Fibroblast of skin of right biceps (primary cell): ENCODE measurements at regions not wholly inside any gene's neighbourhood (a gene's known extent, or its start where the extent isn't known, plus 50 kb on each side); places are given as distances from the start of the nearest gene placed in this dataset.
A peak's percentile ranks its signal among the peaks of the same experiment; 100 is the strongest.
"Not testable (repeated sequence)": the region's sequence is repeated elsewhere in the genome, so short reads cannot be mapped to it uniquely, and the experiment has no call there.

Experiments
- DNase-seq: peaks from one replicate; pipeline ENCODE4 v3.0.0-alpha.2; 2013

DNA sequence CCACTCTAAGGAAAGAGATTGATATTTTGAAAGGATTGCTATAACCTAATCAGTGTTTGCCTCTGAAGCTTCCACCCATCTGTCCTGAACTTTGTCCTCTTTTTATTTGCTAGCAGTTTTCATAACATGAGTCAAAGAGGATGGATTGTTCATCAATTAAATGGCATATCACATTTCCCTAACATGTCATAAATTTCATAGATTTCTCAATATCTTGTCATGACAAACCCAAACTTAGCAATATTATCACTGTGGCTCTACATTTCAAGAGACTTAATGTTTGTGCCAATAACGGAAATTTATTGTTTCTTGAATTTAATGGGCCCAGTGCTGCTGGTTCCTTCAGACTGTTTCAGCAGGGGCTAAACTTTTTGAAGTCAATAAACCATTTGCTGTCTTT is 330.3 kb downstream of the CAAP1 start:
- no peak for DNase-seq

DNA sequence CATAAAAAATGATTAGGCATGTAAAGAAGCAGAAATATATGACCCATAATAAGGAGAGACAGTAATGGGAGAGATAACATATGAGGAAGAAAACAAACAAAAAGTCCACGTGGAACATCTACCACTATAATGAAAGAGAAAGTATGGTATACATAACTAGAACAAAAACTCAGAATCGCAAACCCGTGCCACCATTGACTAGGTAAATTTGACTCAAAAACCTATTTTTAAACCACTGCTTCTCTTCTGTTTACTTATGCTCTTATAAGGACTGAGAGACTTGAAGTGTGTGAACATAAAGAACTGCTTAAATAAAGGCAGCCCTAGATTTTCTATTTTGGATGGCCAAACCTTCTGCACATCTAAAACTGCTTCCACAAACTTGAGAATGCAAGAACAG is 330.7 kb downstream of the CAAP1 start:
- DNase-seq = no peak

DNA sequence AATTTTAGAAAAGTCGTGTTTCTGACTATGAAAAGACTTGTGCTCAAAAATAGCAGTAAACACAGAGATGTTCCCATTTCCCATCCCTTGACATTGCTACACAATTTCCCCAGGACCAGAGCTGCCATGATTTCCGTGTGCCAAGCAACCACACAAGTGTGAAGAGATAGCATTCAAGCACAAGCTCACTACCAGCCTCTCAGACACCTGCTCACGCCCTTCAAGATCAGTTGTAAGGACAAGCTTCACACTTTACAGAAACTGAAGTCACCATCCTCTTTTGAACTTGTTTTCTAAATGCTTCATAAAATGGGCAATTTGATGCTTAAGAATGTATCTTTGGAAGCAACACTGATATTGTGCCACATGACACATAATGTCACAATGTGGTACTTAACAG is 333.1 kb downstream of the CAAP1 start:
- no peak for DNase-seq

DNA sequence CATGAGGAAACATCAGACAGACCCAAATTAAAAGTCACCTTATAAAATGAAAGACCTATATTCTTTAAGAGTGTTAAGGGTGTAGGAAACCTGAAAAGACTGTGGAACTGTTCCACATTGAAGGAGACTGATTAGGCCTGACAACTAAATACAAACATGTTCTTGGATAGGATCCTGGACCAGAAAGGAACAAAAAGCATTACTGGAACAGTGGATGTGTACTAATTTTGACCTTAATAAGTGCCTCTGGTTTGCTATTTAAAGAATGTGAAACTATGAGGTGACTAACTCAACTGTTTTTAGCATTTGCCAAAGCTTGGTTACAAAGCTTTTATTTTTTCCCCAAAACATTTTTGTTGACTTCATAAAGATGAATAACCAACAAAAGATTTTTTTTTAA is 340.6 kb downstream of the CAAP1 start:
- DNase-seq = no peak

DNA sequence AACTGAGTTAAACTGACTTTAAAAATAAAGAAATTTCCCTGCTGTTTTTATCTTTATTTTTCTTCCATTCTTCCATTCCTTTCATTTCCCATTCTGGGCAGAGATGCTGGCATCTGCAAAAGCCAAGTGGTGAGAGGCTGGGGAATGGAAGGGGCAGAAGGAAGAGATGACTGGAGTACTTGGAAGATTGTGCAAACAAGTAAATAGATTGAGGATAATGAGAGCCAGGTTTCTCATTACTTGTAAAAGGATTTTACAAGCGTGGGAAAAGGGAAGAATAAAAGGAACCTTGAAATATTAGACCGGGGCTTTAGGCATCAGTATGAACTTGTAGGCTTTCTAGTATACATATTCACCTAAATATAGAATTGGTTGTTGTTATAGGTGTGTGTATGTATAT is 341.2 kb downstream of the CAAP1 start:
- no peak for DNase-seq

DNA sequence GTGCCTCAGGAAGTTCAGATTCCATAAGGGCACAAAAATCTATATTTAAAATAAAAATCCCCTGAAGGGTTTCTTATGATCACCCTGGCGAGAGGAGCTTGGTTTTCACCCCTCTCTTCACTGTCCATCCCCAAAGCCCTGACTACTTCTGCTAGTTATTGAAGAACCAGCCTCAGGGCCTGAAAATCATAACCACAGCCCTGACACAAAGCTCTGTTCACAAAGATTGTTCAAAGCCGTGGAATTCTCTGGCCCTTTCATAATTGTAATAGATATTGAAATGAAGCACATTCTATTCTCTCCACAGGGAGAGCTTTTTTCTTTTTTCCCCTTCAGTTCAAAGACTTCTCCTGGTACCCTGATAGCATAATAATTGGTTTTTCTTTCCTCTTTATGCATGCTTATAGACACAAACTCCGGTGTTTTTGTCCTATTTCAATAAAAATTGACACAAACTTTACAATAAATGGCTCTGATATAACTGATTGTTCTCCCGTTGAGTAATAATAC is 343.8 kb downstream of the CAAP1 start:
- DNase-seq = no peak

DNA sequence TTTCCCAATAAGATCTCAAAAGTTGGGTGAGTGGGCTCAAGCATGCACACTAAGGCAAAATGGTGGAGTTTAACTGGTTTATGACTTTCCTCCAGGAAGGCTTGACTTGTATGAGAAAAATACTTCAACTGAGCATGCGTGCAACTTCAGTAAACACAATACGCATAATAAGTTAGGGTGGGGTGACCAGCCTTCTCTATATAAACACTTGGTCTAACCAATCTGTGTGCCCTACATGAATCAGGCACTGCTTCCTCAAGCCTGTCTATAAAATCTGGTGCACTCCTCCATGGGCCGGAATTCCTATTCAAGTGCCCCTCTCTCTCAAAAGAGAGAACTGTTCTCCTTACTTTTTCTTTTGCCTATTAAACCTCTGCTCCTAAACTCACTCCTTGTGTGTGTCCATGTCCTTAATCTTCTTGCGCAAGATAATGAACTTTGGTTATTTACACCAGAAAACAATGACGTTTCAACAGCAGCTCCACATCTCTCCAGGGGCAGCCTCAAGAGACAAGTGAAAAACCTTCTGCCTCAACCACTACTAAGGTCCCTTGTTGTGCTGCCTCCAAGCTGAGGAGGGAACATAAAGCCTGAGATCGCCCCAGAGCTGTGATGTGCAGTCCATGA is 352.6 kb downstream of the CAAP1 start:
- DNase-seq = no peak

DNA sequence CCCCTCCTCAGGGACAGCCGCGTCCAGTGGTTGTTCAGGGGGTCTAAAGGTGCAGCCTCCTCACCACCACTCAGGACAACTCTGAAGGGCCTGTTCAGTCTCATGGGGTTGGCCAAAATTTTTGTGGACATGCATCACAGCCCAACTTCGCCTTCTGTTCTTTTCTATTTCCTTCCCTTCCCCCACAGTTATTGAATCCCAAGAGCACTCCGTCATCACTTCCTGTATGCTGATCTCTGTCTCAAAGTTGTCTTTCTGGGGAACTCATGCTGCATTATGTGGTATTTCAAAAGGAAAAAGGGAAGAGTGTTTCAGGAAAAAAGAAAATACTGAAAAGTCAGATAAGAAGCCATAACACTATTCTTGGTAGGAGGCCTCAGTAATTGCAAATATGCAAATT is 355.4 kb downstream of the CAAP1 start:
- peak; percentile 19 for DNase-seq

DNA sequence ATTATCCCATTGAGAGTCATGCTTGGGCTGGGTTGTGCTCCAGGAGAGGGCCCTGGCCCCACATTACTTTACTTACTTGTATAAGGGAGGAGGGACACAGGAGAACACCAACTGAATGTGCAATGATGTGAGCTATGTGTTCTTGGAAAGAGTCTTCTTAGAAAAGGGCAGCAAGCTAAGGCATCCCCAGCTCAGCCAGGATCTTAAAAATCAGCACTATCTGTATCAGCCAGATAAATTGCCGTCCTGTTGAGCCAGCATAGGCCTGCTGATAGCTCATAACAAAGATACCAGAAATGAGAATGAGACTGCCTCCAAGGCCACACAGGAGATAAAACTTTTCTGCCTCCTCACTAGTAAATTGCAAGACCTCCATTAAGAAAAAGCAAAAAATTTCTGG is 357.5 kb downstream of the CAAP1 start:
- DNase-seq = no peak

DNA sequence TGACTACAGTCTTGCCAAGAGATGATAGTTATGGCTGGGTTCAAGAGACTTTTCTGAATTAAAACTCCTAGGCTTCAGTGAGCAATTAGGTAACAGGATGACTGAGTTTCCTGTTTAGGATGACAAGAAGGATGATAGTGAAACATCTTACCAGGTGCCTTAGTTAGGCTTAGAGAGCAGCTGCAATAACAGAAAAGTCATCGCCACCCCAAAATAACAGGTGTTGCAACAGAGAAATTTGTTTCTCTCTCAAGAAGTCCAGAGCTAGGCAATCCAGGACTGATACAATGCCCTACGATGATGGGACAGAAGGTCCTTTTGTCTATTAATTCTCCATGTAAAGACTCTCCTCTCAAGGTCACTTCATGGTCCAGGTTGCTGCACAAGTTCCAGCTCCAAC is 361.8 kb downstream of the CAAP1 start:
- no peak for DNase-seq

DNA sequence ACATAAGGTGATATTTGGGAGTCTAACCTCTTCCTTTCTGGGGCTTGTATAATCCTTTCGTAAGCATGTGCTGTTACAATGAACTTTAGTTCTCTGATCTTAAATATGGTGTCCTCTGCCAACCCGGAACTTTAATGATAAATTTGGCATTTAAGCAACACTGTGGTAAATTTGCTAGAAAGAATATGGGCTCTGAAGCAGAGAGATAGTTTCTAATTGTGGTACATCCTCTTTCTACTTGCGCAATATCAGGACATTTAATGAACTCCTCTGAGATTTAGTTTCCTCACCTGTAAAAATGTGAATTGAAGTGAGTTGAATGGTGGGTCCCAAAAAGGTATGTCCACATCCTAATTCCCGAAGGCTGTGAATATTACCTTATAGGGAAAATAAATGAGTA is 364.7 kb downstream of the CAAP1 start:
- DNase-seq = no peak

DNA sequence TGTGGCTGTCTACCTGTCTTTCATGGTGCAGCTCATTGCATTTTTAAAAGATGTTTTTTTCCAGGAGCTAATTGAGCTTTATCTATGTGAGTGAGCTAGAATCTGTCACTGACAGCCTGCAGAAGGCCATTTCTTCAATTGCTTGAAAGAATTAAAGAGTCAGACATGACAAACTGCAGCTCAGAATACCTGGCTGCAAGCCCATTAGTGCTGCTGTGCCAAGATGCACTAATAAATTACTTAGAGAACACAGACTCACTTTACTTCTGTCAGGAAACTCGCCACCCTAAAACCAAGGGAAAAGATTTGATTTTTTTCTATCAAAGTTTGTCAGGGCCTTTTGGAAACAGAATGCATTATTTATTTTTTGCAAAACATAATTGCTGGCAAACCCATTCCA is 368.3 kb downstream of the CAAP1 start:
- no peak for DNase-seq

DNA sequence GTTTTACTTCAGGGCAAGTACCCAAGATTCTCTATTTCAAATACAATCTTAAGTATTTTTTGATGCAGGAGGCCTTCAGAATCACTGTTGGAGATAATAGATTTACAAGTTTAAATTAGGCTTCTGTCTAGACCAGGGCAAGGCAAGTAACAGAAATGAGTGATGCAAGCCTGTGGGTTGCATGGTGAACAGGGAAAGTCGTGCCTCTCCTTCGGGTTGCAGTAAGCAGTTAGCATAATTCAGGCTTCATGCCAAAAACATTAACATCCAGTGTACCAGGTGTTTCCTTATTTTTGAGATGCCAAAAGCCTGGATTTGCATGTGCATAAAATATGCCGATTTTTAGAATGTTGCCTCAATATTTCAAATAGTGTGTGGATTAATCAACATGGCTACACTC is 369.0 kb downstream of the CAAP1 start:
- DNase-seq = no peak

DNA sequence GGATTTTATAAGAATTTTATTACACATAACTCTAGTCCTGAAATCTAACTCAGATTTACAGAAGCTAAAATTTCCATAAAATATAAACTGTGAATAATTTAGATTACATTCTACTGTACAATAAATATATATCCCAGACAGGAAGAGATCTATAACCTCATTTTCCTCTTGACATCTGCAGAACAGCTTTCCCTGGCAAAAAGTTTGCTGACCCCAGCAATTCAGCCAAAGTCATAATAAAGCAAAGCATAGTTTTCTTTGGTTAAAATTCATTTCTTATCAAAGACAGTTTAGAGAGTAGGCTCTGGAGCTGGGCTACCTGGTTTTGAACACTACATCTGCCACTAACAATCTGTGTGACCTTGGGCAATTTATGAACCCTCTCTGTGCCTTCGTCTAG is 372.5 kb downstream of the CAAP1 start:
- DNase-seq = no peak

DNA sequence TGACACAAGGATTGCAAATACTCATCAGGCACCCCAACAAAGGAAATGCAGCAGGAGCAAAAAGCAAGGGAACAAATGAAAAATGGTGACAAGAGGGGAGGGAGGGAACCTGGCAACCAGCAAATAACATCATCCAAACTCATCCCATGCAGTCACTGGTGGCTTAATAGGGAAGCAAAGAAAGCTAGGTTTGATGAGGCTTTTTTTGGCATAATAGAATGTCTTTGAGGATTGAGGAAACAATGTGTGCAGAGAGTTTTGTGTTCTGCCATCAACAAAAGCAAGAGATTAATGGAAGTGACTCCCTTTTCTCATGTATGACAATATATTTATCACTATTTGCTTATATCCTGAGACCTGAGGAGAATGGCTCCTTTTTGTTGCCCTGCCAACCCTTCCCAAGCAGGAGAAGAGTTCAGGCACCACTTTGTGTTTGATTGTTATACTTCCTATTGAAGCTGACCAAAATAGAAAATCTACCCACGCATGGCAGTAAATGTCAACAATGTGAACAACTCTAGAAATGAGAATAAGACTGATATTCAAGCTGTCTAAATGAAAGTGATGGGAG is 375.7 kb downstream of the CAAP1 start:
- no peak for DNase-seq

DNA sequence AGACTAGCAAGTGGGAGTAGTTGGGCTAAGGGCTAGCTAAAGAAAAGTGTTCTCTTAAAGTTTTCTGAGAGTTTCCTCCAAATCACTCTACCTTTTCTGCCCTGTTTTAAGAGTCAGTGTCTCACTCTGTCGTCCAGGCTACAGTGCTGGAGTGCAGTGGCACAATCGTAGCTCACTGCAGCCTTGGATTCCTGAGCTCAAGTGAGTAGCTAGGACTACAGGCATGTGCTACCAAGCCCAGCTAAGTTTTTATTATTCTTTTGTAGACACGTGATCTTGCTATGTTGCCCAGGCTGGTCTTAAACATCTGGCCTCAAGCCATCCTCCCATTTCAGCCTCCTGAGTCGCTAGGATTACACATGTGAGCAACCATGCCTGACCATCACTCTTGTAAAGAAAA is 378.9 kb downstream of the CAAP1 start:
- DNase-seq = no peak

DNA sequence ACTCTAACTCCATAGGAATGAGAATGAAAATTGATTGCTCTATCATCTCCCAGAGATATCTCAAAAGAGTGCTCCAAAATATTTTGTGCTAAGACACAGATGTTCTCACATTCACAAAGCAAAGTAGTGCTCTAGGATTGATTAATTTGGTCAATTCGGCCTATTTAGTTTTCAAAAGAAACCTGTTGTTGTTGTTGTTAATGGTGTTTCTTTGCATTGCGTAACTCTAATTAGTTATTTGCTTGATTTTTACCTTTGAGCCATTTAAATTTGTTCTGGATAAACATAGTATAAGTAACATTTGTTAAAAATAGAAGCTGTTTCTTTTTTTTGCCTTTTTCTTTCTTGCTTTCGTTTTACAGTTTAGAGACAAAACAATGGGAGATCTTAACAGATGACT is 382.5 kb downstream of the CAAP1 start:
- no peak for DNase-seq

DNA sequence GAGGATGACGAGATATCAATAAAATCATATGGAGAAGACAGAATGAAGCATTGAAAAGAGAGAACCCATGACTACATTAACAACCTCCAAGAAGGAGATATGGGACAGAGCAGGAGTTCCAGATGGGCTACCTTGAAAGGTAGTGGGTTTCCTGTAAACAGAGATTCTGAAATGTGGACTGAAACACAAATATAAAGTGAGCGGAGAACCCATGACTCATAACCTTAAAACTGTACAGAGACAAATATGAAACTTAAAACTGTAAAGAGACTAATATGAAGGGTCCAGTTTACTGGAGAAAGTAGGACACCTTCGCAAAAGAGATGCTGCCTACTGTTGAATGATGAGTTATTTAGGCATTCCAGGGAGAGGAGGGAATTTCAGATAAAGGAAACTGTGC is 383.7 kb downstream of the CAAP1 start:
- no peak for DNase-seq

DNA sequence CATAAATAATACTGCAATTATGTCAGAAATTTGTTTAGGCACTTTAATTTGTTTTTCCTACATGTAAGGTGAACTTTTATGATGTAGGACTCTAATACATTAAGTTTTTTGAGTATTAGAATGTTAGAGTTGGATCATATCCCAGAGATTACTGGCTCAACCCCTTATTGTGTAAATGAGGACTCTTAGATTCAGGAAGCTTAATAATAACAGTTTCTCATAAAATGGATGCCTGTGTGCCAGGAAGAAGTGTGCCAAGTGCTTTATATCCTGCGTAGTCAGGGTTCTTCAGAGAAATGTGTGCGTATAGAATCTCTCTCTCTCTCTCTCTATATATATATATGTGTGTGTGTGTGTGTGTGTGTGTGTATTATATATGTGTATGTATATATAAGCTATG is 388.5 kb downstream of the CAAP1 start:
- no peak for DNase-seq

DNA sequence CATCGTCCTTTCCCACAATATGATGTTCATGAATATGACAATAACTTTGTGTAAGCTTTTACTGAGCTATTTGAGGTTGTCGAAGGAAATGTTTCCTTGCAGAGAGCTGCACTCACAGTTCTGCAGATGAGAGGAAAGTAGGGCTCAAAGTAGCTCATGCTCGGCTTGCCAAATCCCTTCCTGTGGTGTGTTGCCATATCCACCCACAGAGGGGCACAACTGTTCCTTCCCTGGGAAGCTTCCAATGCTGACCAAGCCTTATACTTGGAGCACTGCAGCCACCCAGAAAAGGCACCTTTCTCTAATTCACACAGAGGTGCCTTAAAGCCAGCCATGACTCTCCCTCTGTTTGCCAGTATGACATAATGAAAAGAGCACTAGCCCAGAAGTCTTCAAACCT is 390.3 kb downstream of the CAAP1 start:
- DNase-seq = no peak

DNA sequence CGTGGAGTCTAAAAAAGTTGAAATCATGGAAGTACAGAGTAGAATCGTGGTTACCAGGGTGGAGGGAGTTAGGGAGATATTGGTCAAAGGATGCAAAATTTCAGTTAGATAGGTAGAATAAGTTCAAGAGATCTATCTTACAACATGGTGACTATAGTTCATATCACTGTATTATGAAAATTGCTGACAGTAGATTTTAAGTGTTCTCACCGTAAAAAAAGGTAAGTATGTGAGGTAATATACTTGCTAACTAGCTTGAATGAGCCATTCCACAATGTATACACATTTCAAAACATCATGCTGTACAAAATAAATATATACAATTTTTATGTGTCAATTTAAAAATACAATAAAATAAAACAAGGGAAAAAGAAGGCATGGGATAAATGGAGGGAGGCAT is 392.1 kb downstream of the CAAP1 start:
- no peak for DNase-seq

DNA sequence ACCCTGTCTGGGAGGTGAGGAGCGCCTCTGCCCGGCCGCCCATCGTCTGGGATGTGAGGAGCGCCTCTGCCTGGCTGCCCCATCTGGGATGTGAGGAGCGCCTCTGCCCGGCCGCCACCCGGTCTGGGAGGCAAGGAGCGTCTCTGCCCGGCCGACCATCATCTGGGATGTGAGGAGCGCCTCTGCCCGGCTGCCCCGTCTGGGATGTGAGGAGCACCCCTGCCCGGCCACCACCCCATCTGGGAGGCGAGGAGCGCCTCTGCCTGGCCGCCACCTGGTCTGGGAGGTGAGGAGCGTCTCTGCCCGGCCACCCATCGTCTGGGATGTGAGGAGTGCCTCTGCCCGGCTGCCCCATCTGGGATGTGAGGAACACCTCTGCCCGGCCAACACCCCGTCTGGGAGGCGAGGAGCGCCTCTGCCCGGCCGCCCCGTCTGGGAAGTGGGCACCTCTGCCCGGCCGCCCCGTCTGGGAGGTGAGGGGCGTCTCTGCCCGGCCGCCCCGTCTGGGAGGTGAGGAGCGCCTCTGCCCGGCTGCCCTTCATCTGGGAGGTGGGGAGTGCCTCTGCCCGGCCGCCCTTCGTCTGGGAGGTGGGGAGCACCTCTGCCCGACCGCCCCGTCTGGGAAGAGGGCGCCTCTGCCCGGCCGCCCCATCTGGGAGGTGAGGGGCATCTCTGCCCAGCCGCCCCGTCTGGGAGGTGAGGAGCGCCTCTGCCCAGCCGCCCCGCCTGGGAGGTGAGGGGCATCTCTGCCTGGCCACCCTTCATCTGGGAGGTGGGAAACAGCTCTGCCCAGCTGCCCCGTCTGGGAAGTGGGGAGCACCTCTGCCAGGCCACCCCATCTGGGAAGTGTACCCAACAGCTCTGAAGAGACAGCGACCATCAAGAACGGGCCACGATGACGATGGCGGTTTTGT is 399.7 kb downstream of the CAAP1 start:
- DNase-seq = not testable (repeated sequence)

DNA sequence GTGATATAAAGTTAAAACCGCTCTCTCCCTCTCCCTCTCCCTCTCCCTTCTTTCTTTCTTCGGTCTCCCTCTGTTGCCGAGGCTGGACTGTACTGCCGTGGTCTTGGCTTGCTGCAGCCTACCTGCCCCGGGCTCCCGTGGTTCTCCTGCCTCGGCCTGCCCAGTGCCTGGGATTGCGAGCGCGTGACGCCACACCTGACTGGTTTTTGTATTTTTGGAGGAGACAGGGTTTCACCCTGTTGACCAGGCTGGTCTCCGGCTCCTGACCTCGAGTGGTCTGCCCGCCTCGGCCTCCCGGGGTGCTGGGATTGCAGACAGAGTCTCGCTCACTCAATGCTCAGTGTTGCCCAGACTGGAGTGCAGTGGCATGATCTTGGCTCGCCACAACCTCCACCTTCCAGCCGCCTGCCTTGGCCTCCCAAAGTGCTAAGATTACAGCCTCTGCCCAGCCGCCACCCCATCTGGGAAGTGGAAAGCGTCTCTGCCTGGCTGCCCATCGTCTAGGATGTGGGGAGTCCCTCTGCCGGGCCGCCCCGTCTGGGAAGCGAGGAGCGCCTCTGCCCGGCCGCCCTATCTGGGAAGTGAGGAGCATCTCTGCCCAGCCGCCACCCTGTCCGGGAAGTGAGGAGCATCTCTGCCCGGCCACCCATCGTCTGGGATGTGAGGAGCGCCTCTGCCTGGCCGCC is 400.5 kb downstream of the CAAP1 start:
- DNase-seq = not testable (repeated sequence)

DNA sequence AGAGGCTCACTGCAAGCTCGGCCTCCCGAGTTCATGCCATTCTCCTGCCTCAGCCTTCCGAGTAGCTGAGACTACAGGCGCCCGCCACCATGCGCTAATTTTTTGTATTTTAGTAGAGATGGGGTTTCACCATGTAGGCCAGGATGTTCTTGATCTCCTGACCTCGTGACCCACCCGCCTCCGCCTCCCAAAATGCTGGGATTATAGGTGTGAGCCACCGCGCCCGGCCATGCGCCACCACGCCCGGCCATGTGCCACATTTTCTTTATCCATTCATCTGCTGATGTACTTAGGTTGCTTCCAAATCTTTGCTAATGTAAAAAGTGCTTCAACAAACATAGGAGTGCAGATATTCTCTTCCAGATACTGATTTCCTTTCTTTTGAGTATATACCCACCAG is 408.6 kb downstream of the CAAP1 start:
- no peak for DNase-seq
